ENCODE measurements at regions not wholly inside any gene's neighbourhood (a gene's known extent, or its start where the extent isn't known, plus 50 kb on each side); places are given as distances from the start of the nearest gene placed in this dataset.

GRCh38 chr10:3397231-3397630, 224.6 kb upstream of the PITRM1 start:
- peaks cover 12% of the 10 kb centered on the region for H3K4me1 ChIP-seq (ENCODE audit: control insufficient read depth, insufficient read depth, low read length)
- no peak overlapping the region for H3K56ac ChIP-seq (ENCODE audit: extremely low read depth, insufficient read depth, low read length)
- no peaks in the 10 kb centered on the region for H4K20me1 ChIP-seq (ENCODE audit: insufficient read depth, low read length)
- H4K8ac ChIP-seq (ENCODE audit: low read depth in 2 of 2, low read length in 2 of 2): no peak overlapping the region; a peak in 1 of 4 replicates
- intact Hi-C loops (cut with micrococcal nuclease): no loop called here
- ATAC-seq (ENCODE audit: low read depth) (no peak), DNase-seq (peak; percentile 40)
- no peaks in the 10 kb centered on the region for H3K79me1 ChIP-seq (ENCODE audit: low read depth in 1 of 2, low read length in 2 of 2)
- peak overlapping the region; percentile 54; the same call in 1 of the 2 replicates for H2AK5ac ChIP-seq (ENCODE audit: low read depth, low read length)
- in situ Hi-C loops (cut with MboI; ENCODE audit: low sequenced_read_pairs): no loop called here
- peak overlapping the region; percentile 85 for H3K23ac ChIP-seq (ENCODE audit: low read depth, low read length)
- peak overlapping the region; percentile 55 for H3K14ac ChIP-seq (replicated peaks; ENCODE audit: low read depth, low read length)
- WGBS, 2 experiments (ENCODE audit: extremely low coverage in 2 of 2, insufficient read length in 1 of 2): 40% methylated on average over 1 of the region's 4 CpGs; no CpG with 5 or more reads in 1 of the 2 experiments
- H4K91ac ChIP-seq (ENCODE audit: insufficient read depth, low read depth, low read length): 0 out of 2 replicates have a peak overlapping the region, but pooled peaks have one; percentile 16
- no peak overlapping the region for H3K4me3 ChIP-seq (ENCODE audit: insufficient read depth, low read depth, low read length)
- POLR2A ChIA-PET (ENCODE audit: unreplicated experiment): no interaction called here
- H3K18ac ChIP-seq (ENCODE audit: low read depth, low read length): peak overlapping the region; percentile 43; the same call in 1 of the 2 replicates
- H2BK20ac ChIP-seq (ENCODE audit: low read depth, low read length): peak overlapping the region; percentile 43
- H2BK5ac ChIP-seq (ENCODE audit: low read depth, low read length, poor library complexity, severe bottlenecking): no peak overlapping the region
- H3K27me3 ChIP-seq (ENCODE audit: control insufficient read depth, insufficient read depth, low read length): no peaks in the 10 kb centered on the region
- H3K9me1 ChIP-seq (ENCODE audit: insufficient read depth, low read length): peaks cover 16% of the 10 kb centered on the region; the same call in 1 of the 2 replicates
- BruUV-seq (replicated peaks): no TSS peak
- no peak overlapping the region for H4K5ac ChIP-seq (ENCODE audit: low read depth, low read length)
- no peak overlapping the region for H3K9ac ChIP-seq (ENCODE audit: low read depth, low read length)
- peak overlapping the region; percentile 16 for H2BK120ac ChIP-seq (ENCODE audit: low read depth, low read length)
- H2BK15ac ChIP-seq (ENCODE audit: low read depth, low read length): peak overlapping the region; percentile 16; the same call in 1 of the 3 replicates
- peak overlapping the region; percentile 29 for H2AFZ ChIP-seq (replicated peaks; ENCODE audit: low read length, poor library complexity)
- peak overlapping the region; percentile 65 for H3K4ac ChIP-seq (ENCODE audit: low read depth, low read length)
- peaks cover 3% of the 10 kb centered on the region for H3K9me3 ChIP-seq (ENCODE audit: control insufficient read depth, insufficient read depth, low read length)
- no peak overlapping the region for H3K27ac ChIP-seq (ENCODE audit: insufficient read depth, low read length)
- H3K4me2 ChIP-seq (ENCODE audit: low read depth, low read length): no peak overlapping the region
- H2AK9ac ChIP-seq (replicated peaks; ENCODE audit: low read depth, low read length, poor library complexity): no peak overlapping the region
- dilution Hi-C loops (cut with HindIII; ENCODE audit: low sequenced_read_pairs, unreplicated experiment): no loop called here
- CTCF ChIA-PET: no interaction called here
- no peaks in the 10 kb centered on the region for H3K36me3 ChIP-seq (ENCODE audit: control insufficient read depth, insufficient read depth, low read length)
- TF ChIP-seq CEBPB (IDR thresholded peaks at IDR 0.05; ENCODE audit: low read depth, low read length): no peak
